H9 (cell line): ENCODE measurements at regions not wholly inside any gene's neighbourhood (a gene's known extent, or its start where the extent isn't known, plus 50 kb on each side); places are given as distances from the start of the nearest gene placed in this dataset.

Experiments used
- DNase-seq: peaks from one replicate; pipeline ENCODE4 v3.0.0-alpha.2; 2017
- H2AFZ ChIP-seq: one replicate; pipeline ENCODE4 v1.6.1; 2013; ENCODE audit warnings: mild to moderate bottlenecking, low read length, control low read depth, moderate library complexity
- H2AK5ac ChIP-seq: 2 replicates; pipeline ENCODE4 v1.6.1; 2013; ENCODE audit warnings: low read length, control low read depth, mixed read lengths; ENCODE audit not compliant: insufficient read length
- H2BK120ac ChIP-seq: one replicate; pipeline ENCODE4 v1.6.1; 2013; ENCODE audit warnings: low read depth, mild to moderate bottlenecking, low read length, control low read depth, inconsistent platforms; ENCODE audit not compliant: poor library complexity, severe bottlenecking
- H2BK12ac ChIP-seq: 2 replicates; pipeline ENCODE4 v1.6.1; 2013; ENCODE audit warnings: low read length, control low read depth, mixed read lengths, low read depth; ENCODE audit not compliant: insufficient read length
- H2BK15ac ChIP-seq: 2 replicates; pipeline ENCODE4 v1.6.1; 2013; ENCODE audit warnings: low read depth, low read length, control low read depth
- H2BK20ac ChIP-seq: one replicate; pipeline ENCODE4 v1.6.1; 2013; ENCODE audit warnings: low read depth, mild to moderate bottlenecking, low read length, control low read depth, inconsistent platforms; ENCODE audit not compliant: poor library complexity, severe bottlenecking
- H2BK5ac ChIP-seq: 2 replicates; pipeline ENCODE4 v1.6.1; 2013; ENCODE audit warnings: low read length, control low read depth, mixed read lengths; ENCODE audit not compliant: insufficient read length
- H3K14ac ChIP-seq: 2 replicates; pipeline ENCODE4 v1.6.1; 2013; ENCODE audit warnings: low read length, control low read depth; ENCODE audit not compliant: insufficient read depth
- H3K18ac ChIP-seq: 2 replicates; pipeline ENCODE4 v1.6.1; 2013; ENCODE audit warnings: low read depth, mild to moderate bottlenecking, mixed read lengths, low read length, control low read depth; ENCODE audit not compliant: insufficient read length
- H3K23ac ChIP-seq: 2 replicates; pipeline ENCODE4 v1.6.1; 2013; ENCODE audit warnings: low read length, control low read depth, mixed read lengths, low read depth; ENCODE audit not compliant: insufficient read length
- H3K23me2 ChIP-seq: 2 replicates; pipeline ENCODE4 v1.6.1; 2013; ENCODE audit warnings: low read depth, mild to moderate bottlenecking, mixed read lengths, low read length, control low read depth; ENCODE audit not compliant: insufficient read length, poor library complexity, severe bottlenecking
- H3K27ac ChIP-seq: 2 replicates; pipeline ENCODE4 v1.5.1; 2013; ENCODE audit warnings: low read length, control low read depth, mixed read lengths, low read depth; ENCODE audit not compliant: insufficient read length
- H3K27me3 ChIP-seq: 2 replicates; pipeline ENCODE4 v1.6.1; 2013; ENCODE audit warnings: low read length, control low read depth, inconsistent platforms; ENCODE audit not compliant: insufficient read depth
- H3K4ac ChIP-seq: 2 replicates; pipeline ENCODE4 v1.6.1; 2013; ENCODE audit warnings: low read depth, mild to moderate bottlenecking, control low read depth, inconsistent platforms, low read length, moderate library complexity
- H3K4me1 ChIP-seq: 2 replicates; pipeline ENCODE4 v1.6.1; 2013; ENCODE audit warnings: low read length, control low read depth, inconsistent platforms; ENCODE audit not compliant: insufficient read depth
- H3K4me2 ChIP-seq: 2 replicates; pipeline ENCODE4 v1.6.1; 2013; ENCODE audit warnings: low read length, control low read depth, mixed read lengths; ENCODE audit not compliant: insufficient read length, insufficient read depth
- H3K56ac ChIP-seq: 2 replicates; pipeline ENCODE4 v1.6.1; 2013; ENCODE audit warnings: low read depth, mild to moderate bottlenecking, mixed read lengths, low read length, control low read depth; ENCODE audit not compliant: insufficient read length
- H3K79me1 ChIP-seq: 2 replicates; pipeline ENCODE4 v1.6.1; 2013; ENCODE audit warnings: low read depth, mild to moderate bottlenecking, moderate library complexity, low read length, control low read depth, inconsistent platforms; ENCODE audit not compliant: insufficient read depth, poor library complexity, severe bottlenecking
- H3K79me2 ChIP-seq: 2 replicates; pipeline ENCODE4 v1.6.1; 2013; ENCODE audit warnings: low read length, control low read depth, inconsistent platforms; ENCODE audit not compliant: insufficient read depth
- H3K9ac ChIP-seq: 2 replicates; pipeline ENCODE4 v1.6.1; 2013; ENCODE audit warnings: low read length, control low read depth, mixed read lengths; ENCODE audit not compliant: insufficient read length; ENCODE audit errors: extremely low read depth
- H3K9me3 ChIP-seq: one replicate; pipeline ENCODE4 v1.6.1; 2013; ENCODE audit warnings: low read depth, low read length, inconsistent platforms; ENCODE audit not compliant: control insufficient read depth
- H3T11ph ChIP-seq: one replicate; pipeline ENCODE4 v1.6.1; 2013; ENCODE audit warnings: mild to moderate bottlenecking, low read length, control low read depth, inconsistent platforms
- H4K20me1 ChIP-seq: one replicate; pipeline ENCODE4 v1.6.1; 2013; ENCODE audit not compliant: control insufficient read depth, insufficient read length, insufficient read depth
- H4K5ac ChIP-seq: 2 replicates; pipeline ENCODE4 v1.6.1; 2013; ENCODE audit warnings: low read depth, mild to moderate bottlenecking, mixed read lengths, low read length, control low read depth; ENCODE audit not compliant: insufficient read length
- H4K8ac ChIP-seq: replicated peaks from 2 replicates; pipeline ENCODE4 v1.6.1; 2013; ENCODE audit warnings: low read length, control low read depth, mixed read lengths, low read depth; ENCODE audit not compliant: insufficient read length
- H4K91ac ChIP-seq: 2 replicates; pipeline ENCODE4 v1.6.1; 2013; ENCODE audit warnings: low read depth, mild to moderate bottlenecking, moderate library complexity, mixed read lengths, low read length, control low read depth; ENCODE audit not compliant: insufficient read length
- H3K27ac Mint-ChIP-seq, 3 experiments: 2 replicates in 2 of 3; 3 replicates in 1 of 3; pipeline ENCODE4 v1.8.0; 2020 to 2021; ENCODE audit warnings: mixed read lengths in 3 of 3, mild to moderate bottlenecking in 1 of 3, moderate library complexity in 1 of 3
- H3K27me3 Mint-ChIP-seq: 2 replicates; pipeline ENCODE4 v1.8.0; 2021; ENCODE audit warnings: low read depth, mild to moderate bottlenecking, moderate library complexity, mixed read lengths
- H3K36me3 Mint-ChIP-seq, 3 experiments: 2 replicates in 2 of 3; 3 replicates in 1 of 3; pipeline ENCODE4 v1.8.0; 2020 to 2021; ENCODE audit warnings: low read depth in 3 of 3, mixed read lengths in 3 of 3; ENCODE audit not compliant: insufficient read depth in 1 of 3
- H3K4me1 Mint-ChIP-seq, 2 experiments: 2 replicates each; pipeline ENCODE4 v1.8.0; 2020; ENCODE audit warnings: mixed read lengths in 2 of 2
- H3K4me3 Mint-ChIP-seq, 2 experiments: 2 replicates in 1 of 2; 3 replicates in 1 of 2; pipeline ENCODE4 v1.8.0; 2020 to 2021; ENCODE audit warnings: mild to moderate bottlenecking in 2 of 2, mixed read lengths in 2 of 2, moderate library complexity in 1 of 2
- H3K9me3 Mint-ChIP-seq, 2 experiments: 2 replicates in 1 of 2; 3 replicates in 1 of 2; pipeline ENCODE4 v1.8.0; 2020; ENCODE audit warnings: mild to moderate bottlenecking in 2 of 2, mixed read lengths in 2 of 2, moderate library complexity in 1 of 2
- WGBS: extraction: QIAGEN DNeasy Blood & Tissue Kit; methylation state at CpG from one replicate; pipeline ENCODE4 v1.1.7; 2013; ENCODE audit warnings: missing lambda C conversion rate, low lambda C conversion rate, mixed read lengths; ENCODE audit not compliant: insufficient read length; ENCODE audit errors: extremely low coverage; 5-methylcytosine and 5-hydroxymethylcytosine counted together
- TF ChIP-seq, protein P1 (sequence below): fragments of 200-600 bp; sonication (generic); conservative IDR thresholded peaks from 3 replicates; pipeline ENCODE4 v1.8.0; 2021; ENCODE audit warnings: antibody characterized with exemption, mild to moderate bottlenecking

DNA sequence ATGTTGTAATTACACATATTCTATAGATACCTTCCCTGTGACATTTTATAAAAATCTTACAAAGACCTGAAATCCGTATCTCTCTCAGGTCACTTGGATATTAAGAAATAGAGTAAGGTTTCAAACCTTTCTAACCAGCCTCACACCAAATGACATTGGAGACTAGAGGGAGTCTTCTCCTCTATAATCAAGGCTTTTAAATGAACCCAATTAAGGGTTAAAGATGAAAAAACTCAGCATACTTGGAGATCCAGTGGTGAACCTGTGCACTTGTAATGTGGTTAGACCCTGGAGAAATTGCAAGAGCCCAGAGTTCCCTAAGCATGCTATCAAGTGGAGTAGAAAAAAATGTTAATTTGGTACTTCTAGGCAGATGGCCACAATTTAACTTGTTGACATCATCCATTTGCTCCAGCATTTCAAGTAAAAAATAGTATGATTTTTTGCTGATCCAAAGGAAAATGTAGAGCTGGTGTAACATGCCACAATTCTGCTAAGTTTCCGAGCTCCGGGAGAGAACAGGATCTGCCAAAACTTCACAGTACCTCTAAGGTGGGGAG lies 554.1 kb upstream of the MIR17HG start:
- H3K9me3 ChIP-seq, result no peaks in the 10 kb centered on the region
- H3K23me2 ChIP-seq, result no peaks in the 10 kb centered on the region
- no peaks in the 10 kb centered on the region for H3K79me2 ChIP-seq
- Mint-ChIP-seq H3K27ac (no peak overlapping the region), H3K27me3 (no peaks in the 10 kb centered on the region), H3K4me3 (no peak overlapping the region), H3K36me3 (no peaks in the 10 kb centered on the region), H3K4me1 (peaks cover 8% of the 10 kb centered on the region in 2 experiments), H3K9me3 (no peaks in the 10 kb centered on the region)
- no peak overlapping the region for H4K91ac ChIP-seq
- no peak overlapping the region for H4K5ac ChIP-seq
- no peak overlapping the region for H3K56ac ChIP-seq
- H2BK120ac ChIP-seq, result no peak overlapping the region
- H2AK5ac ChIP-seq, result no peak overlapping the region
- TF ChIP-seq, protein P1, sequence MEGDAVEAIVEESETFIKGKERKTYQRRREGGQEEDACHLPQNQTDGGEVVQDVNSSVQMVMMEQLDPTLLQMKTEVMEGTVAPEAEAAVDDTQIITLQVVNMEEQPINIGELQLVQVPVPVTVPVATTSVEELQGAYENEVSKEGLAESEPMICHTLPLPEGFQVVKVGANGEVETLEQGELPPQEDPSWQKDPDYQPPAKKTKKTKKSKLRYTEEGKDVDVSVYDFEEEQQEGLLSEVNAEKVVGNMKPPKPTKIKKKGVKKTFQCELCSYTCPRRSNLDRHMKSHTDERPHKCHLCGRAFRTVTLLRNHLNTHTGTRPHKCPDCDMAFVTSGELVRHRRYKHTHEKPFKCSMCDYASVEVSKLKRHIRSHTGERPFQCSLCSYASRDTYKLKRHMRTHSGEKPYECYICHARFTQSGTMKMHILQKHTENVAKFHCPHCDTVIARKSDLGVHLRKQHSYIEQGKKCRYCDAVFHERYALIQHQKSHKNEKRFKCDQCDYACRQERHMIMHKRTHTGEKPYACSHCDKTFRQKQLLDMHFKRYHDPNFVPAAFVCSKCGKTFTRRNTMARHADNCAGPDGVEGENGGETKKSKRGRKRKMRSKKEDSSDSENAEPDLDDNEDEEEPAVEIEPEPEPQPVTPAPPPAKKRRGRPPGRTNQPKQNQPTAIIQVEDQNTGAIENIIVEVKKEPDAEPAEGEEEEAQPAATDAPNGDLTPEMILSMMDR, result no peak
- no peak overlapping the region for H3K14ac ChIP-seq
- no peaks in the 10 kb centered on the region for H3K4me1 ChIP-seq
- H3K18ac ChIP-seq, result no peak overlapping the region
- H3K27me3 ChIP-seq, result no peaks in the 10 kb centered on the region
- H3T11ph ChIP-seq, result no peak overlapping the region
- no peak overlapping the region for H4K8ac ChIP-seq
- H3K9ac ChIP-seq, result no peak overlapping the region
- DNase-seq, result no peak
- no peak overlapping the region for H3K23ac ChIP-seq
- H2BK20ac ChIP-seq, result no peak overlapping the region
- H2BK12ac ChIP-seq, result no peak overlapping the region
- H4K20me1 ChIP-seq, result no peaks in the 10 kb centered on the region
- WGBS, result no CpG with 5 or more reads among the region's 3 CpGs
- H3K4me2 ChIP-seq, result no peak overlapping the region
- H3K79me1 ChIP-seq, result no peaks in the 10 kb centered on the region
- H3K27ac ChIP-seq, result no peak overlapping the region
- no peak overlapping the region for H3K4ac ChIP-seq
- no peak overlapping the region for H2BK5ac ChIP-seq
- no peak overlapping the region for H2AFZ ChIP-seq
- no peak overlapping the region for H2BK15ac ChIP-seq
